Prostate gland (tissue), 2 donors: ENCODE measurements at regions not wholly inside any gene's neighbourhood (a gene's known extent, or its start where the extent isn't known, plus 50 kb on each side); places are given as distances from the start of the nearest gene placed in this dataset.

Source experiments
- DNase-seq: peaks from one replicate; pipeline ENCODE4 v3.0.0-alpha.2; 2019; ENCODE audit warnings: low spot score
- H3K27ac ChIP-seq, 2 donors: fragments of 200-600 bp; sonication (generic); 2 replicates each; pipeline ENCODE4 v1.5.1; 2017 to 2019
- H3K27me3 ChIP-seq: fragments of 200-600 bp; sonication (generic); replicated peaks from 2 replicates; pipeline ENCODE4 v1.5.1; 2019; ENCODE audit not compliant: insufficient read depth
- H3K36me3 ChIP-seq, 2 donors: fragments of 200-600 bp; sonication (generic); 1 replicate in 1 of 2; 2 replicates in 1 of 2; pipeline versions ENCODE4 v1.5.1 to v1.8.1; 2017 to 2019
- H3K4me1 ChIP-seq: fragments of 200-600 bp; sonication (generic); replicated peaks from 2 replicates; pipeline ENCODE4 v1.5.1; 2019
- H3K4me3 ChIP-seq, 2 donors: fragments of 200-600 bp; sonication (generic); 2 replicates each; pipeline ENCODE4 v1.5.1; 2017 to 2019
- H3K9me3 ChIP-seq: fragments of 200-600 bp; sonication (generic); 2 replicates; pipeline ENCODE4 v1.5.1; 2017
- CTCF ChIP-seq, 4 experiments: fragments of 200-600 bp in 2 of 4; fragments of 450-650 bp in 2 of 4; sonication (generic) in 2 of 4; IDR thresholded peaks; 1 replicate in 3 of 4; 2 replicates in 1 of 4; pipeline ENCODE4 v1.5.1; 2016 to 2019; ENCODE audit warnings: antibody characterized with exemption in 4 of 4, mild to moderate bottlenecking in 2 of 4, moderate library complexity in 2 of 4
- POLR2A ChIP-seq: fragments of 450-650 bp; IDR thresholded peaks from one replicate; pipeline ENCODE4 v1.6.1; 2016; ENCODE audit warnings: antibody characterized with exemption, mild to moderate bottlenecking
- POLR2AphosphoS5 ChIP-seq: sonication (generic); formaldehyde crosslinking; IDR thresholded peaks from one replicate; pipeline ENCODE4 v1.6.1; 2017; ENCODE audit warnings: antibody characterized with exemption
- WGBS: methylation state at CpG from one replicate; pipeline ENCODE4 v1.1.5; 2018; 5-methylcytosine and 5-hydroxymethylcytosine counted together
- intact Hi-C: fragments of 100-400 bp; cut with DNase I; formaldehyde crosslinking; loops from one replicate; pipeline ENCODE4 v1.14.2; 2022

GRCh38 chr5:124649491-124650146 is 96.8 kb downstream of the ZNF608 start:
- Histone ChIP-seq H3K27ac (no peak overlapping the region), H3K27me3 (no peaks in the 10 kb centered on the region), H3K36me3 (no peaks in the 10 kb centered on the region), H3K4me1 (no peaks in the 10 kb centered on the region), H3K4me3 (no peak overlapping the region), H3K9me3 (no peaks in the 10 kb centered on the region)
- TF ChIP-seq CTCF (IDR thresholded peaks at IDR 0.05) = no peak
- TF ChIP-seq POLR2AphosphoS5 = peak; percentile 35
- no peak for DNase-seq
- 33% methylated on average over 11 of the region's 11 CpGs for WGBS
- intact Hi-C loops = loop anchor here (5.0 kb wide), 1 partner anchor 98 kb away; the partner anchor contains the start of gene ZNF608

- Histone ChIP-seq H3K9me3 (no peaks in the 10 kb centered on the region), H3K36me3 (no peaks in the 10 kb centered on the region), H3K27me3 (no peaks in the 10 kb centered on the region), H3K27ac (no peak overlapping the region), H3K4me3 (no peak overlapping the region), H3K4me1 (no peaks in the 10 kb centered on the region)
- DNase-seq = no peak
- intact Hi-C loops = no loop called here
- TF ChIP-seq CTCF (IDR thresholded peaks at IDR 0.05) (no peak), POLR2A (no peak), POLR2AphosphoS5 (no peak)
- WGBS = 79% methylated on average over 9 of the region's 9 CpGs
These were observed 97.5 kb downstream of the ZNF608 start for GRCh38 chr5:124648902-124649467.

- TF ChIP-seq CTCF (IDR thresholded peaks at IDR 0.05) (no peak), POLR2AphosphoS5 (no peak), POLR2A (no peak)
- H3K4me1 ChIP-seq = no peaks in the 10 kb centered on the region
These were observed 99.1 kb downstream of the ZNF608 start for GRCh38 chr5:124647352-124647751.

GRCh38 chr5:124645396-124645795 is 101.0 kb downstream of the ZNF608 start:
- Histone ChIP-seq H3K4me1 (no peaks in the 10 kb centered on the region), H3K9me3 (no peaks in the 10 kb centered on the region), H3K36me3 (no peaks in the 10 kb centered on the region), H3K27ac (no peak overlapping the region), H3K27me3 (no peaks in the 10 kb centered on the region), H3K4me3 (no peak overlapping the region)
- 93% methylated on average over 3 of the region's 3 CpGs for whole genome bisulfite sequencing
- intact Hi-C loops = no loop called here
- TF ChIP-seq CTCF (IDR thresholded peaks at IDR 0.05) (no peak), POLR2A (no peak), POLR2AphosphoS5 (no peak)
- no peak for DNase-seq

More at GRCh38 chr5:124647352-124647751, 99.1 kb downstream of the ZNF608 start:
- no peak for DNase-seq
- 97% methylated on average over 8 of the region's 8 CpGs for WGBS
- intact Hi-C loops = no loop called here
- H3K36me3 ChIP-seq = no peaks in the 10 kb centered on the region
- no peaks in the 10 kb centered on the region for H3K9me3 ChIP-seq
- no peak overlapping the region for H3K27ac ChIP-seq
- H3K4me3 ChIP-seq = no peak overlapping the region
- no peaks in the 10 kb centered on the region for H3K27me3 ChIP-seq

- TF ChIP-seq POLR2A = no peak
- TF ChIP-seq POLR2AphosphoS5 = no peak
- no peak for TF ChIP-seq CTCF (IDR thresholded peaks at IDR 0.05)
- 91% methylated on average over 1 of the region's 1 CpG for WGBS
- no peak for DNase-seq
- Histone ChIP-seq H3K36me3 (no peaks in the 10 kb centered on the region), H3K27ac (no peak overlapping the region), H3K4me3 (no peak overlapping the region), H3K9me3 (no peaks in the 10 kb centered on the region), H3K4me1 (no peaks in the 10 kb centered on the region), H3K27me3 (no peaks in the 10 kb centered on the region)
- intact Hi-C loops = no loop called here
These were observed 101.9 kb downstream of the ZNF608 start for GRCh38 chr5:124644582-124644981.
